GM12878 (cell line): ENCODE measurements at regions not wholly inside any gene's neighbourhood (a gene's known extent, or its start where the extent isn't known, plus 50 kb on each side); places are given as distances from the start of the nearest gene placed in this dataset.

Experiments
- FOXK2 ChIP-seq: fragments of 450-650 bp; IDR thresholded peaks from 2 replicates; pipeline ENCODE4 v1.6.1; 2017; ENCODE audit warnings: mild to moderate bottlenecking, moderate library complexity
- KDM1A ChIP-seq: fragments of 200-600 bp; sonication (generic); IDR thresholded peaks from 2 replicates; pipeline ENCODE4 v1.6.1; 2016; ENCODE audit warnings: borderline replicate concordance
- SIX5 ChIP-seq: IDR thresholded peaks from 2 replicates; pipeline ENCODE4 v1.6.1; 2011; ENCODE audit warnings: mild to moderate bottlenecking, low read depth, low read length, moderate library complexity; ENCODE audit not compliant: severe bottlenecking
- SRF ChIP-seq, 2 experiments: IDR thresholded peaks; 2 replicates each; pipeline ENCODE4 v1.6.1; 2011; ENCODE audit warnings: low read depth in 2 of 2, low read length in 2 of 2, mild to moderate bottlenecking in 1 of 2, moderate library complexity in 1 of 2
- YY1 ChIP-seq: IDR thresholded peaks from 2 replicates; pipeline ENCODE4 v1.6.1; 2011; ENCODE audit warnings: low read depth, mild to moderate bottlenecking, low read length
- TF ChIP-seq, protein P1 (sequence below): fragments of 450-650 bp; formaldehyde crosslinking; IDR thresholded peaks from 2 replicates; pipeline ENCODE4 v1.4.0; 2022; ENCODE audit warnings: mild to moderate bottlenecking, moderate library complexity
- TF ChIP-seq, protein P2 (sequence below): IDR thresholded peaks from 2 replicates; pipeline ENCODE4 v1.6.1; 2011; ENCODE audit warnings: low read depth, mild to moderate bottlenecking, low read length, moderate library complexity, borderline replicate concordance; ENCODE audit errors: extremely low read depth
- TF ChIP-seq, protein P3 (sequence below): fragments of 150-350 bp; IDR thresholded peaks from 2 replicates; pipeline ENCODE4 v1.6.1; 2016; ENCODE audit warnings: low read depth, low read length
- TF ChIP-seq, protein P4 (sequence below): fragments of 450-650 bp; IDR thresholded peaks from 2 replicates; pipeline ENCODE4 v1.6.1; 2016; ENCODE audit warnings: mild to moderate bottlenecking, moderate library complexity, borderline replicate concordance

DNA sequence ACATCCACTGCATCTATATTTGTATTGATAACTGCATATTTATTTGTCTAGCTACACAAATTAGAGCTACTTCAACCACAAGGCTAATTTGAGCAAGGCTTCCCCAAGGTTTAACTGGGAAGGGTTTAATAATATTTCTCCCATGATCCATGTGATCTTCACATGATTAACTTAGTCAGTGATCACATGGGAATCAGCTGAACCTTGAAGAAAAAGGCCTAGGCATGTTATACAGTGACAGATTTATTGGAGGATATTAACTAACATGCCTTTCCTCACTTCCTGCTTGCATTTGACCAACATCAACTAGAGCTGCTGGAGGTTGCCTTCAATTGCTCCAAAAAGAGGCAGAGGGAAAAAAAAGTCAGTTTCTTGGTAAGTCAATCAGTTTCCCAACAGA, 417.0 kb downstream of the HAO1 start (continued):
- TF ChIP-seq, protein P1, sequence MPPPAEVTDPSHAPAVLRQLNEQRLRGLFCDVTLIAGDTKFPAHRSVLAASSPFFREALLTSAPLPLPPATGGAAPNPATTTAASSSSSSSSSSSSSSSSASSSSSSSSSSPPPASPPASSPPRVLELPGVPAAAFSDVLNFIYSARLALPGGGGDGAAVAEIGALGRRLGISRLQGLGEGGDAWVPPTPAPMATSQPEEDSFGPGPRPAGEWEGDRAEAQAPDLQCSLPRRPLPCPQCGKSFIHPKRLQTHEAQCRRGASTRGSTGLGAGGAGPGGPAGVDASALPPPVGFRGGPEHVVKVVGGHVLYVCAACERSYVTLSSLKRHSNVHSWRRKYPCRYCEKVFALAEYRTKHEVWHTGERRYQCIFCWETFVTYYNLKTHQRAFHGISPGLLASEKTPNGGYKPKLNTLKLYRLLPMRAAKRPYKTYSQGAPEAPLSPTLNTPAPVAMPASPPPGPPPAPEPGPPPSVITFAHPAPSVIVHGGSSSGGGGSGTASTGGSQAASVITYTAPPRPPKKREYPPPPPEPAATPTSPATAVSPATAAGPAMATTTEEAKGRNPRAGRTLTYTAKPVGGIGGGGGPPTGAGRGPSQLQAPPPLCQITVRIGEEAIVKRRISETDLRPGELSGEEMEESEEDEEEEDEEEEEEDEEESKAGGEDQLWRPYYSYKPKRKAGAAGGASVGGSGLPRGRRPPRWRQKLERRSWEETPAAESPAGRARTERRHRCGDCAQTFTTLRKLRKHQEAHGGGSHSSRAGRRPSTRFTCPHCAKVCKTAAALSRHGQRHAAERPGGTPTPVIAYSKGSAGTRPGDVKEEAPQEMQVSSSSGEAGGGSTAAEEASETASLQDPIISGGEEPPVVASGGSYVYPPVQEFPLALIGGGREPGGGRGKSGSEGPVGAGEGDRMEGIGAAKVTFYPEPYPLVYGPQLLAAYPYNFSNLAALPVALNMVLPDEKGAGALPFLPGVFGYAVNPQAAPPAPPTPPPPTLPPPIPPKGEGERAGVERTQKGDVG (CRISPR knock-in tag), result no peak
- TF ChIP-seq, protein P2, sequence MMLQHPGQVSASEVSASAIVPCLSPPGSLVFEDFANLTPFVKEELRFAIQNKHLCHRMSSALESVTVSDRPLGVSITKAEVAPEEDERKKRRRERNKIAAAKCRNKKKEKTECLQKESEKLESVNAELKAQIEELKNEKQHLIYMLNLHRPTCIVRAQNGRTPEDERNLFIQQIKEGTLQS, result no peak
- TF ChIP-seq YY1 (no peak), SRF (IDR thresholded peaks at IDR 0.05; ENCODE audit: low read depth in 2 of 2, low read length in 2 of 2) (no peak), KDM1A (no peak), SIX5 (no peak), FOXK2 (no peak)
- TF ChIP-seq, protein P3, sequence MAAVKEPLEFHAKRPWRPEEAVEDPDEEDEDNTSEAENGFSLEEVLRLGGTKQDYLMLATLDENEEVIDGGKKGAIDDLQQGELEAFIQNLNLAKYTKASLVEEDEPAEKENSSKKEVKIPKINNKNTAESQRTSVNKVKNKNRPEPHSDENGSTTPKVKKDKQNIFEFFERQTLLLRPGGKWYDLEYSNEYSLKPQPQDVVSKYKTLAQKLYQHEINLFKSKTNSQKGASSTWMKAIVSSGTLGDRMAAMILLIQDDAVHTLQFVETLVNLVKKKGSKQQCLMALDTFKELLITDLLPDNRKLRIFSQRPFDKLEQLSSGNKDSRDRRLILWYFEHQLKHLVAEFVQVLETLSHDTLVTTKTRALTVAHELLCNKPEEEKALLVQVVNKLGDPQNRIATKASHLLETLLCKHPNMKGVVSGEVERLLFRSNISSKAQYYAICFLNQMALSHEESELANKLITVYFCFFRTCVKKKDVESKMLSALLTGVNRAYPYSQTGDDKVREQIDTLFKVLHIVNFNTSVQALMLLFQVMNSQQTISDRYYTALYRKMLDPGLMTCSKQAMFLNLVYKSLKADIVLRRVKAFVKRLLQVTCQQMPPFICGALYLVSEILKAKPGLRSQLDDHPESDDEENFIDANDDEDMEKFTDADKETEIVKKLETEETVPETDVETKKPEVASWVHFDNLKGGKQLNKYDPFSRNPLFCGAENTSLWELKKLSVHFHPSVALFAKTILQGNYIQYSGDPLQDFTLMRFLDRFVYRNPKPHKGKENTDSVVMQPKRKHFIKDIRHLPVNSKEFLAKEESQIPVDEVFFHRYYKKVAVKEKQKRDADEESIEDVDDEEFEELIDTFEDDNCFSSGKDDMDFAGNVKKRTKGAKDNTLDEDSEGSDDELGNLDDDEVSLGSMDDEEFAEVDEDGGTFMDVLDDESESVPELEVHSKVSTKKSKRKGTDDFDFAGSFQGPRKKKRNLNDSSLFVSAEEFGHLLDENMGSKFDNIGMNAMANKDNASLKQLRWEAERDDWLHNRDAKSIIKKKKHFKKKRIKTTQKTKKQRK, result no peak
- TF ChIP-seq, protein P4, sequence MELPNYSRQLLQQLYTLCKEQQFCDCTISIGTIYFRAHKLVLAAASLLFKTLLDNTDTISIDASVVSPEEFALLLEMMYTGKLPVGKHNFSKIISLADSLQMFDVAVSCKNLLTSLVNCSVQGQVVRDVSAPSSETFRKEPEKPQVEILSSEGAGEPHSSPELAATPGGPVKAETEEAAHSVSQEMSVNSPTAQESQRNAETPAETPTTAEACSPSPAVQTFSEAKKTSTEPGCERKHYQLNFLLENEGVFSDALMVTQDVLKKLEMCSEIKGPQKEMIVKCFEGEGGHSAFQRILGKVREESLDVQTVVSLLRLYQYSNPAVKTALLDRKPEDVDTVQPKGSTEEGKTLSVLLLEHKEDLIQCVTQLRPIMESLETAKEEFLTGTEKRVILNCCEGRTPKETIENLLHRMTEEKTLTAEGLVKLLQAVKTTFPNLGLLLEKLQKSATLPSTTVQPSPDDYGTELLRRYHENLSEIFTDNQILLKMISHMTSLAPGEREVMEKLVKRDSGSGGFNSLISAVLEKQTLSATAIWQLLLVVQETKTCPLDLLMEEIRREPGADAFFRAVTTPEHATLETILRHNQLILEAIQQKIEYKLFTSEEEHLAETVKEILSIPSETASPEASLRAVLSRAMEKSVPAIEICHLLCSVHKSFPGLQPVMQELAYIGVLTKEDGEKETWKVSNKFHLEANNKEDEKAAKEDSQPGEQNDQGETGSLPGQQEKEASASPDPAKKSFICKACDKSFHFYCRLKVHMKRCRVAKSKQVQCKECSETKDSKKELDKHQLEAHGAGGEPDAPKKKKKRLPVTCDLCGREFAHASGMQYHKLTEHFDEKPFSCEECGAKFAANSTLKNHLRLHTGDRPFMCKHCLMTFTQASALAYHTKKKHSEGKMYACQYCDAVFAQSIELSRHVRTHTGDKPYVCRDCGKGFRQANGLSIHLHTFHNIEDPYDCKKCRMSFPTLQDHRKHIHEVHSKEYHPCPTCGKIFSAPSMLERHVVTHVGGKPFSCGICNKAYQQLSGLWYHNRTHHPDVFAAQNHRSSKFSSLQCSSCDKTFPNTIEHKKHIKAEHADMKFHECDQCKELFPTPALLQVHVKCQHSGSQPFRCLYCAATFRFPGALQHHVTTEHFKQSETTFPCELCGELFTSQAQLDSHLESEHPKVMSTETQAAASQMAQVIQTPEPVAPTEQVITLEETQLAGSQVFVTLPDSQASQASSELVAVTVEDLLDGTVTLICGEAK, result no peak
- TF ChIP-seq, all 136 proteins: peak for 0
